HCT116 (cell line): ENCODE measurements at regions not wholly inside any gene's neighbourhood (a gene's known extent, or its start where the extent isn't known, plus 50 kb on each side); places are given as distances from the start of the nearest gene placed in this dataset.

Source experiments
- ATAC-seq: fragments of 200-7000 bp; cut with Tn5 transposase; 2 replicates; pipeline ENCODE4 v1.9.1; 2020; ENCODE audit warnings: mild to moderate bottlenecking, moderate library complexity
- BruUV-seq: library from RNA; stranded (reverse); fragments of 400-500 nt; replicated peaks from 2 replicates; lab custom pipeline; 2021; lab: Mats Ljungman, UMichigan
- CTCF ChIA-PET: fragments of 300-600 bp; sonication (Branson Sonifier 250); formaldehyde crosslinking; loops from one replicate; lab custom pipeline; 2021; ENCODE audit warnings: antibody characterized with exemption; lab: Charles Lee
- POLR2A ChIA-PET: fragments of 300-600, 350-600 bp; sonication (Branson Sonifier 250); formaldehyde crosslinking; loops from one replicate; lab custom pipeline; 2021; ENCODE audit warnings: antibody characterized with exemption; lab: Charles Lee
- RAD21 ChIA-PET, 2 experiments: fragments of 300-600 bp; sonication (Branson Sonifier 250); formaldehyde crosslinking; loops; one replicate each; lab custom pipeline; 2023; ENCODE audit warnings: low total read pairs in 2 of 2; ENCODE audit not compliant: uncharacterized antibody in 2 of 2, unreplicated experiment in 2 of 2, low non-redundant PET in 1 of 2; lab: Charles Lee
- DNase-seq: peaks from one replicate; pipeline ENCODE4 v3.0.0-alpha.2; 2010; ENCODE audit warnings: low read depth, low spot score
- H2AFZ ChIP-seq: fragments of 200-600 bp; shearing (Covaris generic), sonication (generic); 2 replicates; pipeline ENCODE4 v1.6.1; 2017; ENCODE audit warnings: low read depth, mixed run types, mixed read lengths, antibody characterized with exemption, low read length; ENCODE audit not compliant: poor library complexity, severe bottlenecking
- H3K27ac ChIP-seq: 2 replicates; pipeline ENCODE4 v1.5.1; 2012; ENCODE audit warnings: low read depth, low read length
- H3K27me3 ChIP-seq: fragments of 200-600 bp; sonication (generic); 2 replicates; pipeline ENCODE4 v1.6.1; 2016; ENCODE audit warnings: mixed run types, low read length, mixed read lengths; ENCODE audit not compliant: insufficient read depth
- H3K36me3 ChIP-seq, 2 experiments: fragments of 200-500 bp in 1 of 2; fragments of 200-600 bp in 1 of 2; sonication (Bioruptor generic) in 1 of 2; sonication (generic) in 1 of 2; 2 replicates each; pipeline versions ENCODE4 v1.5.1 to v1.6.1; 2014 to 2016; ENCODE audit warnings: low read length in 2 of 2, inconsistent platforms in 1 of 2, mixed read lengths in 1 of 2, mixed run types in 1 of 2; ENCODE audit not compliant: insufficient read depth in 2 of 2, control insufficient read depth in 1 of 2
- H3K4me1 ChIP-seq, 2 experiments: fragments of 200-600 bp in 1 of 2; sonication (generic) in 1 of 2; 2 replicates each; pipeline versions ENCODE4 v1.5.1 to v1.6.1; 2012 to 2017; ENCODE audit warnings: low read length in 2 of 2, inconsistent platforms in 1 of 2, mild to moderate bottlenecking in 1 of 2, mixed read lengths in 1 of 2, mixed run types in 1 of 2, moderate library complexity in 1 of 2; ENCODE audit not compliant: insufficient read depth in 2 of 2, control insufficient read depth in 1 of 2
- H3K4me2 ChIP-seq: fragments of 200-600 bp; sonication (generic); 2 replicates; pipeline ENCODE4 v1.6.1; 2017; ENCODE audit warnings: mixed run types, low read length, mixed read lengths
- H3K4me3 ChIP-seq, 2 experiments: fragments of 200-600 bp in 1 of 2; sonication (generic) in 1 of 2; replicated peaks in 1 of 2; 2 replicates each; pipeline ENCODE4 v1.5.1; 2011 to 2016; ENCODE audit warnings: low read length in 2 of 2, control low read depth in 1 of 2, low read depth in 1 of 2, mild to moderate bottlenecking in 1 of 2, mixed read lengths in 1 of 2, mixed run types in 1 of 2
- H3K79me2 ChIP-seq: fragments of 200-600 bp; sonication (generic); 2 replicates; pipeline ENCODE4 v1.6.1; 2017; ENCODE audit warnings: mild to moderate bottlenecking, mixed run types, low read length, moderate library complexity, mixed read lengths; ENCODE audit not compliant: insufficient read depth
- H3K9ac ChIP-seq: fragments of 200-600 bp; sonication (generic); 2 replicates; pipeline ENCODE4 v1.6.1; 2016; ENCODE audit warnings: low read length, mixed read lengths
- H3K9me2 ChIP-seq: fragments of 200-600 bp; sonication (generic), shearing (Covaris generic); 2 replicates; pipeline ENCODE4 v1.6.1; 2017; ENCODE audit warnings: mixed run types, mild to moderate bottlenecking, moderate library complexity; ENCODE audit not compliant: insufficient read depth
- H3K9me3 ChIP-seq, 2 experiments: fragments of 200-500 bp in 1 of 2; fragments of 200-600 bp in 1 of 2; sonication (Bioruptor generic) in 1 of 2; sonication (generic) in 1 of 2; 2 replicates each; pipeline ENCODE4 v1.6.1; 2014 to 2017; ENCODE audit warnings: low read length in 2 of 2, mixed read lengths in 2 of 2, inconsistent platforms in 1 of 2, low read depth in 1 of 2, mild to moderate bottlenecking in 1 of 2, mixed run types in 1 of 2, moderate library complexity in 1 of 2; ENCODE audit not compliant: control insufficient read depth in 1 of 2, insufficient read depth in 1 of 2
- H4K20me1 ChIP-seq: fragments of 200-600 bp; sonication (generic), shearing (Covaris generic); 2 replicates; pipeline ENCODE4 v1.6.1; 2017; ENCODE audit warnings: mixed run types, mild to moderate bottlenecking, moderate library complexity; ENCODE audit not compliant: insufficient read depth
- ATF3 ChIP-seq: IDR thresholded peaks from 2 replicates; pipeline ENCODE4 v1.6.1; 2012
- EGR1 ChIP-seq: IDR thresholded peaks from 2 replicates; pipeline ENCODE4 v1.6.1; 2012; ENCODE audit warnings: low read depth
- EZH2phosphoT487 ChIP-seq: fragments of 200-600 bp; IDR thresholded peaks from 2 replicates; pipeline ENCODE4 v1.6.1; 2018; ENCODE audit warnings: antibody characterized with exemption, borderline replicate concordance
- FOSL1 ChIP-seq: IDR thresholded peaks from 2 replicates; pipeline ENCODE4 v1.6.1; 2012; ENCODE audit warnings: low read depth
- POLR2A ChIP-seq: IDR thresholded peaks from 2 replicates; pipeline ENCODE4 v1.7.0; 2011; ENCODE audit warnings: borderline replicate concordance; ENCODE audit not compliant: insufficient read depth, insufficient read length; ENCODE audit errors: extremely low read depth
- POLR2AphosphoS5 ChIP-seq: IDR thresholded peaks from 2 replicates; pipeline ENCODE4 v1.6.1; 2011; ENCODE audit warnings: mild to moderate bottlenecking, low read depth, low read length, moderate library complexity
- RAD21 ChIP-seq: IDR thresholded peaks from 2 replicates; pipeline ENCODE4 v1.6.1; 2012; ENCODE audit warnings: low read depth, mild to moderate bottlenecking
- SIN3A ChIP-seq: IDR thresholded peaks from 2 replicates; pipeline ENCODE4 v1.6.1; 2012; ENCODE audit warnings: low read depth
- SP1 ChIP-seq: IDR thresholded peaks from 2 replicates; pipeline ENCODE4 v1.6.1; 2012; ENCODE audit warnings: low read depth
- TCF7L2 ChIP-seq: IDR thresholded peaks from 2 replicates; pipeline ENCODE4 v1.7.0; 2011; ENCODE audit warnings: borderline replicate concordance, inconsistent platforms; ENCODE audit not compliant: insufficient read depth, insufficient read length; ENCODE audit errors: extremely low read depth
- YY1 ChIP-seq: IDR thresholded peaks from 2 replicates; pipeline ENCODE4 v1.6.1; 2011; ENCODE audit warnings: low read length, low read depth, moderate library complexity, mild to moderate bottlenecking; ENCODE audit not compliant: insufficient replicate concordance; ENCODE audit errors: extremely low read depth
- ZFX ChIP-seq: fragments of 450-650 bp; IDR thresholded peaks from 2 replicates; pipeline ENCODE4 v1.6.1; 2017
- ZNF274 ChIP-seq: fragments of 200-500 bp; sonication (Bioruptor generic); IDR thresholded peaks from 2 replicates; pipeline ENCODE4 v1.6.1; 2014; ENCODE audit warnings: mild to moderate bottlenecking, low read depth, low read length, inconsistent platforms
- intact Hi-C: fragments of 100-400 bp; cut with micrococcal nuclease; formaldehyde crosslinking; loops from 2 replicates; pipeline ENCODE4 v1.10.0; 2022
- TF ChIP-seq, protein P1 (sequence below): IDR thresholded peaks from 2 replicates; pipeline ENCODE4 v1.6.1; 2011; ENCODE audit warnings: mild to moderate bottlenecking, low read length, moderate library complexity; ENCODE audit not compliant: insufficient replicate concordance; ENCODE audit errors: extremely low read depth
- TF ChIP-seq, protein P2 (sequence below), 3 experiments: fragments of 200-600 bp in 1 of 3; sonication (generic) in 1 of 3; IDR thresholded peaks in 2 of 3; conservative IDR thresholded peaks in 1 of 3; 2 replicates each; pipeline ENCODE4 v1.5.1; 2012 to 2017; ENCODE audit warnings: low read depth in 2 of 3, low read length in 2 of 3, antibody characterized with exemption in 1 of 3, borderline replicate concordance in 1 of 3, control low read depth in 1 of 3, mild to moderate bottlenecking in 1 of 3, mixed read lengths in 1 of 3, mixed run types in 1 of 3, moderate library complexity in 1 of 3; ENCODE audit not compliant: insufficient read depth in 1 of 3
- TF ChIP-seq, protein P3 (sequence below): IDR thresholded peaks from 2 replicates; pipeline ENCODE4 v1.6.1; 2012

DNA sequence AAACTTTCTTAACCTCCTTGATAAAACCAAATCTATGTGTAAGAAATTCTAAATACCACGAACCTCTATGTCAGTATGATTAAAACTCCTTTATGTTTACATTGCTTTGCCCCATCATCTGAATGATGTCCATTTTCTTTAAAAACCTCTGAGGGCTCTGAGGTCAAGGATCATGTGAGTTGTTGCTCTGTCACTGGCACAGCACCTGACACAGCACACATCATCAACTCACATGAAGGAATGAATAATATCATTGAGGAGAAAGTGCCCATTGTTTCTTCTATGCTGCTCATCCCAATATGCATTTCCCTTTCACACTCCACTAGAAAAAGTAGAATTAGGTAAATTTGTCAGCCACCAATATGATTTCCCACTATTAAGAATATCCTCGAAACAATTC, 1178.7 kb upstream of the NRXN1 start:
- ATAC-seq: no peak
- Histone ChIP-seq H4K20me1 (no peaks in the 10 kb centered on the region), H3K4me2 (no peak overlapping the region), H3K9me3 (no peaks in the 10 kb centered on the region), H3K9me2 (no peaks in the 10 kb centered on the region), H3K9ac (no peak overlapping the region), H3K4me3 (no peak overlapping the region), H3K4me1 (no peaks in the 10 kb centered on the region), H2AFZ (no peak overlapping the region), H3K27ac (no peak overlapping the region), H3K79me2 (no peaks in the 10 kb centered on the region), H3K36me3 (no peaks in the 10 kb centered on the region), H3K27me3 (no peaks in the 10 kb centered on the region)
- RAD21 ChIA-PET: no interaction called here
- POLR2A ChIA-PET: no interaction called here
- TF ChIP-seq ZNF274 (no peak), POLR2A (no peak), TCF7L2 (no peak), POLR2AphosphoS5 (no peak), SIN3A (no peak), EGR1 (no peak), YY1 (no peak), RAD21 (no peak), SP1 (no peak), FOSL1 (no peak), EZH2phosphoT487 (no peak), ATF3 (no peak), ZFX (no peak)
- TF ChIP-seq, protein P1, sequence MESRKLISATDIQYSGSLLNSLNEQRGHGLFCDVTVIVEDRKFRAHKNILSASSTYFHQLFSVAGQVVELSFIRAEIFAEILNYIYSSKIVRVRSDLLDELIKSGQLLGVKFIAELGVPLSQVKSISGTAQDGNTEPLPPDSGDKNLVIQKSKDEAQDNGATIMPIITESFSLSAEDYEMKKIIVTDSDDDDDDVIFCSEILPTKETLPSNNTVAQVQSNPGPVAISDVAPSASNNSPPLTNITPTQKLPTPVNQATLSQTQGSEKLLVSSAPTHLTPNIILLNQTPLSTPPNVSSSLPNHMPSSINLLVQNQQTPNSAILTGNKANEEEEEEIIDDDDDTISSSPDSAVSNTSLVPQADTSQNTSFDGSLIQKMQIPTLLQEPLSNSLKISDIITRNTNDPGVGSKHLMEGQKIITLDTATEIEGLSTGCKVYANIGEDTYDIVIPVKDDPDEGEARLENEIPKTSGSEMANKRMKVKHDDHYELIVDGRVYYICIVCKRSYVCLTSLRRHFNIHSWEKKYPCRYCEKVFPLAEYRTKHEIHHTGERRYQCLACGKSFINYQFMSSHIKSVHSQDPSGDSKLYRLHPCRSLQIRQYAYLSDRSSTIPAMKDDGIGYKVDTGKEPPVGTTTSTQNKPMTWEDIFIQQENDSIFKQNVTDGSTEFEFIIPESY: no peak
- TF ChIP-seq, protein P2, sequence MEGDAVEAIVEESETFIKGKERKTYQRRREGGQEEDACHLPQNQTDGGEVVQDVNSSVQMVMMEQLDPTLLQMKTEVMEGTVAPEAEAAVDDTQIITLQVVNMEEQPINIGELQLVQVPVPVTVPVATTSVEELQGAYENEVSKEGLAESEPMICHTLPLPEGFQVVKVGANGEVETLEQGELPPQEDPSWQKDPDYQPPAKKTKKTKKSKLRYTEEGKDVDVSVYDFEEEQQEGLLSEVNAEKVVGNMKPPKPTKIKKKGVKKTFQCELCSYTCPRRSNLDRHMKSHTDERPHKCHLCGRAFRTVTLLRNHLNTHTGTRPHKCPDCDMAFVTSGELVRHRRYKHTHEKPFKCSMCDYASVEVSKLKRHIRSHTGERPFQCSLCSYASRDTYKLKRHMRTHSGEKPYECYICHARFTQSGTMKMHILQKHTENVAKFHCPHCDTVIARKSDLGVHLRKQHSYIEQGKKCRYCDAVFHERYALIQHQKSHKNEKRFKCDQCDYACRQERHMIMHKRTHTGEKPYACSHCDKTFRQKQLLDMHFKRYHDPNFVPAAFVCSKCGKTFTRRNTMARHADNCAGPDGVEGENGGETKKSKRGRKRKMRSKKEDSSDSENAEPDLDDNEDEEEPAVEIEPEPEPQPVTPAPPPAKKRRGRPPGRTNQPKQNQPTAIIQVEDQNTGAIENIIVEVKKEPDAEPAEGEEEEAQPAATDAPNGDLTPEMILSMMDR (IDR thresholded peaks at IDR 0.05 in 2 of 3, conservative IDR thresholded peaks at IDR 0.05 in 1 of 3; ENCODE audit: borderline replicate concordance in 1 of 3, insufficient read depth in 1 of 3, low read depth in 2 of 3, low read length in 2 of 3): no peak
- TF ChIP-seq, protein P3, sequence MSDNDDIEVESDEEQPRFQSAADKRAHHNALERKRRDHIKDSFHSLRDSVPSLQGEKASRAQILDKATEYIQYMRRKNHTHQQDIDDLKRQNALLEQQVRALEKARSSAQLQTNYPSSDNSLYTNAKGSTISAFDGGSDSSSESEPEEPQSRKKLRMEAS: no peak
- intact Hi-C loops: no loop called here
- DNase-seq: no peak
- BruUV-seq: no TSS peak
- CTCF ChIA-PET: no interaction called here
